Nephron progenitor cell (in vitro differentiated cells): ENCODE measurements at regions not wholly inside any gene's neighbourhood (a gene's known extent, or its start where the extent isn't known, plus 50 kb on each side); places are given as distances from the start of the nearest gene placed in this dataset.
"Not testable (repeated sequence)": the region's sequence is repeated elsewhere in the genome, so short reads cannot be mapped to it uniquely, and the experiment has no call there.

ENCODE experiments used
- DNase-seq: peaks from one replicate; pipeline ENCODE4 v3.0.0; 2021
- H3K27ac Mint-ChIP-seq: 2 replicates; pipeline ENCODE4 v1.8.0; 2021; ENCODE audit warnings: mild to moderate bottlenecking, moderate library complexity, mixed read lengths
- H3K27me3 Mint-ChIP-seq: 2 replicates; pipeline ENCODE4 v1.8.0; 2021; ENCODE audit warnings: mild to moderate bottlenecking, low read depth, mixed read lengths; ENCODE audit not compliant: poor library complexity
- H3K36me3 Mint-ChIP-seq: 2 replicates; pipeline ENCODE4 v1.8.0; 2021; ENCODE audit warnings: low read depth, mixed read lengths
- H3K4me1 Mint-ChIP-seq: 2 replicates; pipeline ENCODE4 v1.8.0; 2021; ENCODE audit warnings: mixed read lengths
- H3K4me3 Mint-ChIP-seq: 2 replicates; pipeline ENCODE4 v1.8.0; 2021; ENCODE audit warnings: mild to moderate bottlenecking, moderate library complexity, mixed read lengths
- H3K9me3 Mint-ChIP-seq: 2 replicates; pipeline ENCODE4 v1.8.0; 2021; ENCODE audit warnings: mild to moderate bottlenecking, moderate library complexity, mixed read lengths
- CTCF ChIP-seq: fragments of 200-600 bp; sonication (generic); IDR thresholded peaks from 2 replicates; pipeline ENCODE4 v1.5.0; 2021; ENCODE audit warnings: antibody characterized with exemption

- no peak overlapping the region for H3K27ac Mint-ChIP-seq
- no peak for DNase-seq
- H3K27me3 Mint-ChIP-seq, result peaks cover 10% of the 10 kb centered on the region
Observed at GRCh38 chr10:121324678-121325213, 273.5 kb downstream of the FGFR2 start.

GRCh38 chr10:121325490-121326231 is 272.6 kb downstream of the FGFR2 start:
- no peak for DNase-seq
- TF ChIP-seq CTCF, result no peak
- Mint-ChIP-seq H3K27me3 (peaks cover 10% of the 10 kb centered on the region), H3K27ac (no peak overlapping the region), H3K36me3 (no peaks in the 10 kb centered on the region), H3K4me3 (no peak overlapping the region), H3K9me3 (peaks cover 2% of the 10 kb centered on the region), H3K4me1 (peaks cover 32% of the 10 kb centered on the region)

More at GRCh38 chr10:121324678-121325213, 273.5 kb downstream of the FGFR2 start:
- Mint-ChIP-seq H3K4me1 (peaks cover 27% of the 10 kb centered on the region), H3K9me3 (peaks cover 7% of the 10 kb centered on the region), H3K4me3 (no peak overlapping the region), H3K36me3 (peaks cover under 1% of the 10 kb centered on the region)
- no peak for TF ChIP-seq CTCF

GRCh38 chr10:121326905-121327304 is 271.3 kb downstream of the FGFR2 start:
- Mint-ChIP-seq H3K27me3 (peaks cover 9% of the 10 kb centered on the region), H3K9me3 (no peaks in the 10 kb centered on the region), H3K4me1 (peaks cover 38% of the 10 kb centered on the region), H3K27ac (no peak overlapping the region), H3K36me3 (no peaks in the 10 kb centered on the region), H3K4me3 (no peak overlapping the region)
- DNase-seq, result no peak
- TF ChIP-seq CTCF, result no peak

- Mint-ChIP-seq H3K9me3 (no peaks in the 10 kb centered on the region), H3K4me3 (no peak overlapping the region), H3K36me3 (no peaks in the 10 kb centered on the region), H3K27me3 (peaks cover 9% of the 10 kb centered on the region), H3K4me1 (peaks cover 30% of the 10 kb centered on the region), H3K27ac (no peak overlapping the region)
- no peak for TF ChIP-seq CTCF
- DNase-seq, result no peak
Observed at GRCh38 chr10:121327727-121328126, 270.5 kb downstream of the FGFR2 start.

GRCh38 chr10:121329631-121330030 is 268.6 kb downstream of the FGFR2 start:
- DNase-seq, H3K27me3 Mint-ChIP-seq, H3K36me3 Mint-ChIP-seq, H3K9me3 Mint-ChIP-seq, H3K27ac Mint-ChIP-seq, H3K4me3 Mint-ChIP-seq: not testable (repeated sequence)
- H3K4me1 Mint-ChIP-seq, result peaks cover 25% of the 10 kb centered on the region

GRCh38 chr10:121330563-121330962 is 267.7 kb downstream of the FGFR2 start:
- DNase-seq, result no peak
- no peak for TF ChIP-seq CTCF
- Mint-ChIP-seq H3K27me3 (peaks cover 3% of the 10 kb centered on the region), H3K4me1 (peaks cover 18% of the 10 kb centered on the region), H3K9me3 (no peaks in the 10 kb centered on the region), H3K36me3 (no peaks in the 10 kb centered on the region), H3K4me3 (no peak overlapping the region), H3K27ac (no peak overlapping the region)
